T-helper 1 cell treated with Interleukin-12 subunit alpha and Interleukin-12 subunit beta and Interleukin-4 antibody, amounts not matched to agents 30 μg/mL and 1 μg/mL, for 36 hours (primary cell): ENCODE measurements at regions not wholly inside any gene's neighbourhood (a gene's known extent, or its start where the extent isn't known, plus 50 kb on each side); places are given as distances from the start of the nearest gene placed in this dataset.

ENCODE experiments used
- H3K27ac Mint-ChIP-seq: one replicate; pipeline ENCODE4 v1.8.0; 2021; ENCODE audit warnings: mild to moderate bottlenecking, mixed read lengths
- H3K27me3 Mint-ChIP-seq: one replicate; pipeline ENCODE4 v1.8.0; 2021; ENCODE audit warnings: low read depth, mixed read lengths
- H3K36me3 Mint-ChIP-seq: one replicate; pipeline ENCODE4 v1.8.0; 2021; ENCODE audit warnings: low read depth, mixed read lengths
- H3K4me1 Mint-ChIP-seq: one replicate; pipeline ENCODE4 v1.8.0; 2021; ENCODE audit warnings: low read depth, mixed read lengths
- H3K4me3 Mint-ChIP-seq: one replicate; pipeline ENCODE4 v1.8.0; 2021; ENCODE audit warnings: mild to moderate bottlenecking, moderate library complexity, mixed read lengths
- H3K9me3 Mint-ChIP-seq: one replicate; pipeline ENCODE4 v1.8.0; 2021; ENCODE audit warnings: mixed read lengths

DNA sequence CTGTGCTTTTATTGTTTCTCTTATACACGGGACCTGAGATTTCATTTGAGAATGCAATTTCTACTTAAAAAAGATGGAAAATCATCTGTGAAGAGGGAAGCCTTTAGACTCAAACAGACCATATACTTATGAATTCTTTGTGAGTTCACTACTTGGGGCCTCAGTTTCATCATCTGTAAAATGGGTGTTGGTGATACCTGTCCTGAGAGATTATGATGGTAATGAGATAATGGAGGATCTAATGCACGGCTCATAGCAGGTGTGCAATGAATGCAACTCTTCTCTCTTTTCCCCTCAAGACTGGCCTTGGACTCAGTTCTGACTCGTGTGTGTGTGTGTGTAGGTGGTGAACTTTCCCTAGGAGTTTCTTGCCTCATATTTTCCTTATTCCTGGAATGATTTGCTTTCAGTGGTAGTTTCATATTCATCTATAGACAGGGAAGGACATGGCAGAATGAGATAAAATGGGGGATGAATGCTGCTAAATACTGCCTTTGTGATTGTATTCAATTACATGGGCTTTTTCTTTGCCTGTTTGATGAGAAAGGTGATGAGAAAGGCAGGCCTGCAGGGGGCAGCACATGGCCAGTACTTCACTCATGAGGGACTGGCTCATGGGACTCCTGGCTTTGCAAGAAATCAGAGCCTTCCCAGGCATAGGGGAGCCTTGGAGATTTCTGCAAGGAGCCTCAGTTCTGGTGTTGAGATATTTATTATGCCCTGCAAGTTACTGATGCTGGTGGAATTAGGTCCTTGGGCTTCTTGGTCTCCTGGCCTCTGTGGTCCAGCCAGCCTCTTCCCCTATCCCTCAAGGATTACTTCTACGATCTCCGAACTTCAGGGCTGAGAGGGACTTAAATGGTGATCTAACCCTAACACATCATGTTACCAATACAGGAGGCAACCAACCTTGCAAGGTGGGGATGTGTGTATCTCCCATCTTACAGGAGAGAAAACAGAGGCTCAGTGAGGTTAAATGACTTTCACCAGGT lies 70.7 kb downstream of the RPLP1 start:
- H3K9me3 Mint-ChIP-seq: no peaks in the 10 kb centered on the region
- H3K27me3 Mint-ChIP-seq: peaks cover 30% of the 10 kb centered on the region
- H3K36me3 Mint-ChIP-seq: no peaks in the 10 kb centered on the region
- no peak overlapping the region for H3K27ac Mint-ChIP-seq
- H3K4me3 Mint-ChIP-seq: no peak overlapping the region
- H3K4me1 Mint-ChIP-seq: no peaks in the 10 kb centered on the region

DNA sequence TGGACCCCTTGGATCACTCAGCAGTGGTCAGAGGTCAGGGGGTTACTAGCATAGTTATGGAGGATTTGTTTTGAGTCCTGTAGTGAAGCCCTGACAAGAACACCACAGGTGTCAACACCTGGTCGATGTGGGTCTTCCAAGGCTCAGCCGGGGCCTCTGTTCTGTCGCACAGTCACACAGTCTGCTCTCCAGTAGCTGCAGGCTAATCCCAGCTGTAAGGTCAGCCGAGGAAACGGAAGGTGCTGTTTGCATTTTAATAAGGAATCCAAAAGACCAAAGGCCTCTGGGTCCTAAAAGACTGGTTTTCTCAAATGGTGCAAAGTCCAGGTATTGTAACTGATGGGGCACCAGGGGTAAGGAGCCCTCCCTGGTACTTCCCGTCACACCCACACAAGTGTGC lies 71.7 kb downstream of the RPLP1 start:
- no peak overlapping the region for H3K27ac Mint-ChIP-seq
- peaks cover 25% of the 10 kb centered on the region for H3K27me3 Mint-ChIP-seq
- no peak overlapping the region for H3K4me3 Mint-ChIP-seq

DNA sequence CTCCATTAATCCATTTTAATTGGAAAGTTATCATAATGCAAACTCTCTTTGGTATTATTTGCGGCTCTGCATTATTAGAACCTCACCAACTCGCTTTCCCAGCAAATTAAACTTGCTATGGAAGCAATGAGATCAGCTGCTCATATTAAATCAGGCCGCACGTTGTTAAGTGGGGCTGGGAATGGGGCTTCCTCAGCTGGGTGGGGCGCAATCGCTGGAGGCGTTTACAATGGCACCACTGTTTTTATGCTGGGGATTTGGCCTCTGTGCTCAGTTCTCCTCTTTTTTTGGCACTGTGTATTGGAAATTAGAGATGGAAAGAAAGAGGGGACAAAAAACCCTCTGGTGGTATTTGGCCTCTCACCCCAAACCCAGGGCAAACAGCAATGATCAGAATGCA lies 72.2 kb downstream of the RPLP1 start:
- Mint-ChIP-seq H3K4me3 (no peak overlapping the region), H3K27me3 (peaks cover 22% of the 10 kb centered on the region), H3K4me1 (no peaks in the 10 kb centered on the region), H3K9me3 (no peaks in the 10 kb centered on the region), H3K27ac (no peak overlapping the region), H3K36me3 (no peaks in the 10 kb centered on the region)

More for the DNA sequence above, 71.7 kb downstream of the RPLP1 start:
- H3K36me3 Mint-ChIP-seq: no peaks in the 10 kb centered on the region
- no peaks in the 10 kb centered on the region for H3K4me1 Mint-ChIP-seq
- H3K9me3 Mint-ChIP-seq: no peaks in the 10 kb centered on the region

DNA sequence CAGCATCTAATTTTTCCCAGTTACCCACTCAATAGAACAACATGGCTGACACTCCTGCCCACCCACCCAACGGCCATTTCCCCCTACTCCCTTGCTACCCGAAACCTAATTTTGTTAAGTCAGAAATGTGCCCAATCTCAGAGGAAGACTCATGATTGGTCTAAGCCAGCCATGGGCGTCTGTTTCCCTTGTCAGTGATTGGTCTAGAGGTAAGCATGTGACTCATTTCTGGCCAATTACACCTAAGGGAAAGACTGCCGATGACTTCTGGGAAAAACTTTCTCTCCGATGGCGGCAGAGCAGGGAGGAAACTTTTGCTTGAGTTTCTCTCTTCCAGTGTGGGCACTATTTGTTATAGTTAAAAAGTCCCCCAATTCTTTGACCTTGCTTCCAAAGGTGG lies 72.9 kb downstream of the RPLP1 start:
- H3K27me3 Mint-ChIP-seq: peaks cover 25% of the 10 kb centered on the region
- H3K4me3 Mint-ChIP-seq: no peak overlapping the region
- H3K27ac Mint-ChIP-seq: no peak overlapping the region
- no peaks in the 10 kb centered on the region for H3K9me3 Mint-ChIP-seq
- H3K4me1 Mint-ChIP-seq: no peaks in the 10 kb centered on the region
- H3K36me3 Mint-ChIP-seq: no peaks in the 10 kb centered on the region

DNA sequence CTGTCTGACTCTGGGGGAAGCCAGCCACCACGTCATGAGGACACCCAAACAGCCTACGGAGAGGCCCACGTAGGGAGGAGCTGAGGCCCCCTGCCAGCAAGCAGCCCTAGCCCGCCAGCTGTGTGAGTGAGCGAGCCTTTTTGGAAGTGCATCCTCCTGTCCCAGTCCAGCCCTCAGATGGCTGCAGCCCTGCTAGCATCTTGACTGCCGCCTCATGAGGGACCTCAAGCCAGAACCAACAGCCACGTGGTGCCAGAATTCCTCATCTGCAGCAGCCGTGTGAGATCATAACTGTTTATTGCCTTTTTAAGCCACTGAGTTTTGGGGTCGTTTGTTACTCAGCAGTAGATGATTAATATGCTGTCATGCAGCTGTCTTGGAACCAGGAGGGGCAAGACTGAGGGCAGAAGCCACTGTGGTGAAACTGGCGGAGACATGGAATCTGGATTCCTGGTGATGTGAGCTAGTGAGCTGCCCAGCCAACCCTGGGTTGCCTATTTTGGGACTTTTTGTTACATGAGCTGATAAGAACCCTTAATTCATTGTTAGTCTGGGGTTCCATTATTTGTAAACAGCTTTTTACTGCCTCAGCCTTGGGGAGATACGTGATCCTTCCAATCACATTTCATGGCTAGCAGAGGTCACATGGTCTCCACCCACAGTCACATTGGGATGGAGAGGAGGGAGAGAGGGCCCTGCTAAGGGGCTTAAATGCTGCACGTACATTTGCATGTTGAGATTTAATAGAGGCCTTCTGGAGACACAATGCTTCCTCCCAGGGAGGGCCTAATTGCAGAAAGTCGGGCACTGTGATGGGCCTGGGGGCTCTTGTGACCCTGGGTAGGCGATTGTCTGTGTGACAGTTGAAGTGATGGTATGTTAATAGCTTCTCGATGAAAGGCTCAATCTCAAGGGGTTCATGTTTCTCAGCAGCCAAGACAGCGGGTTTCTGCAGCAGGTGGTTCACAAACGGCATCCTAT lies 73.8 kb downstream of the RPLP1 start:
- H3K27ac Mint-ChIP-seq: no peak overlapping the region
- no peaks in the 10 kb centered on the region for H3K36me3 Mint-ChIP-seq
- H3K4me3 Mint-ChIP-seq: no peak overlapping the region
- H3K9me3 Mint-ChIP-seq: no peaks in the 10 kb centered on the region
- H3K4me1 Mint-ChIP-seq: no peaks in the 10 kb centered on the region
- peaks cover 17% of the 10 kb centered on the region for H3K27me3 Mint-ChIP-seq

DNA sequence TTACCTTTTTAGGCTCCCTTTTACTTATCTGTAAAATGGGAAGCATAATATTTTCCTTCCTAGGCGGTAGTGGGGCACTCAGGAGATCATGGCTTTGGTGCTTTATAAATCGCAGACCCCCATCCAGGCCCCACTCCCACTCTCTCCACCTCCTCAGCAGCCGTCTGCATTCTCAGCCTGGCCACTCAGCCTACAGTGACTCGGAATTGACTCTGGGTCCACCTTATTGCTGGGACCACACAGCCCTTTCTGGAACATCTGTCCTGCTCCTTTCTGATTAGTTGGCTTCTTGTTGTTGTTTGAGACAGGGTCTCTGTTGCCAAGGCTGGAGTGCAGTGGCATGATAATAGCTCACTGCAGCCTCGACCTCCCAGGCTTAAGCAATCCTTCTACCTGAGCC lies 76.5 kb downstream of the RPLP1 start:
- H3K4me1 Mint-ChIP-seq: no peaks in the 10 kb centered on the region
- H3K36me3 Mint-ChIP-seq: no peaks in the 10 kb centered on the region
- no peaks in the 10 kb centered on the region for H3K9me3 Mint-ChIP-seq

DNA sequence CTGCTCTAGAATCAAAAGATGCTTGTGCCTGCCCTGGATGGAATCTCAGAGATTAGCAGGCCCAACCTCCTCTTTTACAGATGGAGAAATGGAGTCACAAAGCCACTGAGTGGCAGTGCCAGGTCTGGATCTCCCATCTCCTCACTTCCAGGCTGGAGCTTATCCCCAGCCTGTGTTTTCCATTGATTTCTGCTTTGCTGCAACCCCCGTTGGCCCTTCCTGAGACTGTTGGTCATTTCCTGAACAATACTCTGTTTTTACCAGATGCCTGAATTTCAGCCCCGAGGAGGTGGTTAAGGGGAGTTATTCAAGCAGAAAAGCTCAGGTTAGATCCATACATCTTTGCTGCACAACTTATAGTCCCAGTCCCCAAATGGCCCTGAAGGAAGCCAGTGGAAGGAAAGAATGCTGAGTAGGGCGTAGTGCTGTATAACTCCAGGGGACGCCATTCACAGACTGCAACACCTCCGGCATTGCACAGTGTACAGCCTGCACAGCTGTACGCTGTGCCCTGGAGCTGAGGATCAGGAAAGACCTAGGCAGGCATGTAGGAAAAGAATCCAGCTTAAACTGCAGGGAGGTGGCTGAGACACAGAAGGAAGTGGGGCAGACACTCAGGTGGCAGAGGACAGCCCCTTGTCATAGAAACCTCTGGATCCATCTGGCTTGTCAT lies 77.5 kb downstream of the RPLP1 start:
- Mint-ChIP-seq H3K27me3 (peaks cover 15% of the 10 kb centered on the region), H3K9me3 (no peaks in the 10 kb centered on the region), H3K36me3 (no peaks in the 10 kb centered on the region), H3K4me3 (no peak overlapping the region), H3K27ac (no peak overlapping the region), H3K4me1 (no peaks in the 10 kb centered on the region)

More for the DNA sequence above, 76.5 kb downstream of the RPLP1 start:
- no peak overlapping the region for H3K27ac Mint-ChIP-seq
- peaks cover 16% of the 10 kb centered on the region for H3K27me3 Mint-ChIP-seq
- no peak overlapping the region for H3K4me3 Mint-ChIP-seq

DNA sequence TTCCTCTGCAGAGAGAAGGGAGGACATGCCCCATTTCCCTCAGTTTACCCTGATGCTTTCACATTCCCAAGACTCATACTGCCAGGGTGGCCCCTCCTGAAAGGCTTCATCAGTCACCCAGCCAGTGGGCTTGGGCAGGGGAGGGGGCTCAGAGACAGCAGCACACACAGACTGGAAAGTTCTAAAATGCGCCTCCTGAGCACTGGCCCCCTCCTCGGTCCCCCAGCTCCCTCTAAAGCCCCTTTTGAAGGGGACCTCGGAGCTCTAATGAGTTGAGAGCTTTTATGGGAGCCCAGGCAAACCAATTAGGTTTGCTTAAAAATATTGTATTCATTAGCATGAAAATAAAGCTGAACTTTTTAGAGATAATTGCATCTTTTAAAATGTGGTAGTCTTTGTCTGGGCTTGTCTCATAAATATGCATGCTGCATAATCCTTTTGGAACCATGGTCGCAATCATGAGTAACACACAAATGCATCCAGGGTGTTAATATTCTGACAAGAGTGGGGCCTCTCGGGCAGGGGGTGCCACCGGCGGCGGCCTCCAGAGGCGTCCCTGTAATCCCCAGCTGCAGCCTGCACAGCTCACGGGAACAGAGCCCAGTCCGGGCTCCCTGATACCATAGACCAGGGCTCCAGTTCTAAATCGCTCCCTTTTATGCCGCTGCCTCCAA lies 78.5 kb downstream of the RPLP1 start:
- Mint-ChIP-seq H3K36me3 (no peaks in the 10 kb centered on the region), H3K9me3 (no peaks in the 10 kb centered on the region), H3K27me3 (peaks cover 25% of the 10 kb centered on the region), H3K4me1 (no peaks in the 10 kb centered on the region), H3K27ac (no peak overlapping the region), H3K4me3 (no peak overlapping the region)

DNA sequence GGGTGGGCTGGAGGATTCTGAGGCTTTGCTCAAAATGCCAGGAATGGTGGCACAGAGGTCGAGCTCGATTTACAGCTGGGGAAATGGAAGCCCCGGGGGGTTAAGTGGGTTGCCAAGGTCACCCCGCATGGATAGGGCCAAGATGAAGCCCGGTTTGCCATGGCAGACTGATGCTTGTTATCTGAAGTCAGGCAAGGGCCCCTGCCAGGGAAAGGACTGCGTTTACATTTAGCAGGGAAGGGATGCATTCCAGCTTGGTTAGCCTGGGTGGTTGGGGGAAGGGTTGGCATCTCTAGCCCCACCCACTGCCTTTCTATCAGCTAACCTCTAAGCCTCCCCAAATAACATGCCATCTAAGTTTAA lies 79.0 kb downstream of the RPLP1 start:
- Mint-ChIP-seq H3K27me3 (peaks cover 25% of the 10 kb centered on the region), H3K27ac (no peak overlapping the region), H3K4me1 (no peaks in the 10 kb centered on the region), H3K4me3 (no peak overlapping the region), H3K36me3 (no peaks in the 10 kb centered on the region), H3K9me3 (no peaks in the 10 kb centered on the region)

DNA sequence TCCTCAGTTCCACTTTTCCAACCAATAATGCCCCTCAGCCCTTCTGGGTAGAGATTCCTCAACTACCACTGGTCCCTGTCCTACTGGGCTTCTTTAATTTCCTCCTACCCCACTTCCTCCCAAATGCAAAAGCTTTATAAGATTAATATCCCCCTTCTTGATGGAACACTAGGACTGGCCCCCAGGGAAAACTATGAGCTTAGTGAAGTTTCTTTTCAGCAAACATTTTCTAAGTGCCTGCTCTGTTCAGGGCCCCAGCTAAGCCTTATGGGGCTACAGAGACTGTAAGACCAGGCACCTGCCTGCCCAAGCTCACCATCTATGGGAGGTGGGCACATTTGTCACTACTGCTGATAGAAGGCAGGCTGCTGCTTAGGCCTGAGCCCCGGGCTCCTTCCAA lies 79.4 kb downstream of the RPLP1 start:
- H3K4me3 Mint-ChIP-seq: no peak overlapping the region
- H3K36me3 Mint-ChIP-seq: no peaks in the 10 kb centered on the region
- peaks cover 25% of the 10 kb centered on the region for H3K27me3 Mint-ChIP-seq
- H3K4me1 Mint-ChIP-seq: no peaks in the 10 kb centered on the region
- H3K27ac Mint-ChIP-seq: no peak overlapping the region
- H3K9me3 Mint-ChIP-seq: no peaks in the 10 kb centered on the region

DNA sequence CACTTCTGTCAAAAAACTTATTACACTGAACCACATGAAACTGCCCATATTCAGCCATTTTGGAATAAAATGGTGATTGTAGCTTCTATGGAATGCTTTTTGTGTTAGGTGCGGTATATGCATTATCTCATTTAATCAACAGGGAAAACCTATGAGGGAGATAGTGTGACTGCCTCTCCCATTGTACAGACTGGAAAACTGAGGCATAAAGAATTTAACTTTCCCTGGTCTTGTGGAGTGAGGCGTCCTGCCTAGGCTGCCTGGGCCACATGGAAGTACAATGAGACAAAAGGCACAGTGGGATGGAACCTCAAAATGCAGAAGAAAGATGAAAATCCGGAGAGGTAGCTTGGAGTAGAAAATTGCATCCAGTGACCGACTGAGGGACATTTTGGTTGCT lies 80.2 kb downstream of the RPLP1 start:
- Mint-ChIP-seq H3K27me3 (peaks cover 25% of the 10 kb centered on the region), H3K36me3 (no peaks in the 10 kb centered on the region), H3K27ac (no peak overlapping the region), H3K9me3 (no peaks in the 10 kb centered on the region), H3K4me3 (no peak overlapping the region), H3K4me1 (no peaks in the 10 kb centered on the region)

DNA sequence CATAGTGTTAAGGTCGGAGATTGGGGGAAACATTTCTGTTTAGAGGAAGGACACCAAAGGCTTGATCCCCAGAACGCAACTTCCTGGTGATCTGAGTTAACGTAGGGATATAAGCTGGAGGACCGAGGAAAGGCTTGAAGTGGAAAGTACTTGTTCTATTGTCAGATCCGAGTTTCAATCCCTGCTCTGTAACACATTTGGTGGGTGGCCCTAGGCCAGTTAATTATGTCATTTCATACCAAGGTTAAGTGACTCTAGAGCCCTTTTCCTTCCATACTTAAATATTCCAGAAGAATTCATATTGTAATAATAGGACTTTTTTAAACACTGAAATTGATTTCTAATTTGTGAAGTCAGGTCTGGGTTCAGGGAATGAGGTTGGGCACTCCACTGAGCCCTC lies 80.9 kb downstream of the RPLP1 start:
- Mint-ChIP-seq H3K36me3 (no peaks in the 10 kb centered on the region), H3K4me3 (no peak overlapping the region), H3K9me3 (no peaks in the 10 kb centered on the region), H3K27me3 (peaks cover 25% of the 10 kb centered on the region), H3K27ac (no peak overlapping the region), H3K4me1 (no peaks in the 10 kb centered on the region)

DNA sequence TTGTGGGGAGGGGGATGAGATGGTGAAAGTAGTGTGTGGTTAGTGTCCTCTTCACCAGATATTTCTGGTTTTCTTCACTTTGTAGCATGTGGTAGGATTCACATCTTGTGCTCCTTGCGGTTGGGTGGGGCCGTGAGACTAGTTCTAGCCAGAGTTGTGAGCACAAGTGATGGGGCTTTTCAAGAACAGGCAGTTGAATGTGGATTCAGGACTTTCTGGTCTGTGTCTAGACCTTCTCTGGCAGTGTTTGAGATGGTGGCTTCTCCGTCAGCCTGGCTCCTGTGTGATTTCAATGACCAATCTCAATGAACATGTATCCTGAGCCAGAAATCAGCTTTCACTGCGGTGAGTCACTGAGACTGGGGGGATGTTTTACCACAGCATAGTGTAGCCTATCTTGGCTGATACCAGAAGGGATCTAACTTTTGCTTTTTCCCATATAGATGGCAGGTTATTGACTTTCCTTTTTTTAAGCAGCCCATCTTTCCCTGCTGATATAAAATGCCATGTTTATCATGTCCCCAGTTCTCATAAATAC lies 82.6 kb downstream of the RPLP1 start:
- H3K27me3 Mint-ChIP-seq: peaks cover 19% of the 10 kb centered on the region
- no peak overlapping the region for H3K4me3 Mint-ChIP-seq
- no peaks in the 10 kb centered on the region for H3K9me3 Mint-ChIP-seq
- no peaks in the 10 kb centered on the region for H3K36me3 Mint-ChIP-seq
- H3K27ac Mint-ChIP-seq: no peak overlapping the region
- no peaks in the 10 kb centered on the region for H3K4me1 Mint-ChIP-seq

DNA sequence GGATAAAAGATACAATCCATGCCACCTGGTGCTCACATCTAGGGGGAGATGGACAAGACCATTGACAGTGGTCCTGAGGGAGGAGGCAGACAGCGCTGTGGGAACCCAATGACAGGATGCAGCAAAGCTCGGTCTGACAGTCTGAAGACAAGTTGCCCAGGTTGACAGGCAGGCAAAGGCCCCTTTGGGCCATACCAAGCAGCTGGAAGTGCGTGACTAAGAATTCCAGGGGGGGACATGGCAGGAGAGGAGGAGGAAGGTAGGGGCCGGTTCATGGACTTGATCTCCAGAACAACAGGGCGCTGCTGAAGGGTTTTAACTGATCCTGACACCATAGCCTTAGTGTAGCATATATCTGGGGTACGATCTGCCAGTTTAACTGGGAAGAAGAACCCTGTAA lies 83.4 kb downstream of the RPLP1 start:
- no peaks in the 10 kb centered on the region for H3K9me3 Mint-ChIP-seq
- no peaks in the 10 kb centered on the region for H3K4me1 Mint-ChIP-seq
- H3K27me3 Mint-ChIP-seq: peaks cover 17% of the 10 kb centered on the region
- H3K27ac Mint-ChIP-seq: no peak overlapping the region
- no peak overlapping the region for H3K4me3 Mint-ChIP-seq
- no peaks in the 10 kb centered on the region for H3K36me3 Mint-ChIP-seq
